Loucy (cell line): ENCODE measurements at regions not wholly inside any gene's neighbourhood (a gene's known extent, or its start where the extent isn't known, plus 50 kb on each side); places are given as distances from the start of the nearest gene placed in this dataset.

ENCODE experiments used
- H2AFZ ChIP-seq: fragments of 200-600 bp; sonication (generic); 2 replicates; pipeline ENCODE4 v1.6.0; 2016; ENCODE audit warnings: antibody characterized with exemption, mild to moderate bottlenecking, low read length, moderate library complexity
- H3F3A ChIP-seq: fragments of 200-600 bp; 2 replicates; pipeline ENCODE4 v1.6.0; 2016; ENCODE audit warnings: antibody characterized with exemption, low read depth, mild to moderate bottlenecking
- H3K27me3 ChIP-seq: fragments of 200-600 bp; sonication (generic); 2 replicates; pipeline ENCODE4 v1.6.1; 2014; ENCODE audit warnings: low read length, mild to moderate bottlenecking; ENCODE audit not compliant: insufficient read depth, poor library complexity, severe bottlenecking
- H3K36me3 ChIP-seq: fragments of 200-600 bp; sonication (generic); 2 replicates; pipeline ENCODE4 v1.6.1; 2016; ENCODE audit warnings: low read length; ENCODE audit not compliant: insufficient read depth
- H3K4me1 ChIP-seq: fragments of 200-600 bp; sonication (generic); 2 replicates; pipeline ENCODE4 v1.5.1; 2014; ENCODE audit warnings: low read length, mild to moderate bottlenecking; ENCODE audit not compliant: insufficient read depth, poor library complexity, severe bottlenecking
- H3K4me2 ChIP-seq: fragments of 200-600 bp; sonication (generic); 2 replicates; pipeline ENCODE4 v1.6.0; 2014; ENCODE audit warnings: antibody characterized with exemption, low read length, low read depth, mild to moderate bottlenecking; ENCODE audit not compliant: poor library complexity, severe bottlenecking
- H3K4me3 ChIP-seq: fragments of 200-600 bp; sonication (generic); 2 replicates; pipeline ENCODE4 v1.5.1; 2014; ENCODE audit warnings: low read length, mild to moderate bottlenecking, mixed read lengths; ENCODE audit not compliant: poor library complexity, severe bottlenecking
- H3K79me2 ChIP-seq: fragments of 200-600 bp; sonication (generic); 2 replicates; pipeline ENCODE4 v1.6.1; 2014; ENCODE audit warnings: low read length; ENCODE audit not compliant: insufficient read depth
- H3K9ac ChIP-seq: fragments of 200-600 bp; sonication (generic); 2 replicates; pipeline ENCODE4 v1.6.0; 2014; ENCODE audit warnings: mild to moderate bottlenecking, low read depth, low read length, moderate library complexity; ENCODE audit not compliant: poor library complexity, severe bottlenecking
- H3K9me2 ChIP-seq: fragments of 200-600 bp; sonication (generic); replicated peaks from 2 replicates; pipeline ENCODE4 v1.6.1; 2016; ENCODE audit warnings: low read depth, low read length, mixed read lengths
- H3K9me3 ChIP-seq: fragments of 200-600 bp; sonication (generic); 2 replicates; pipeline ENCODE4 v1.6.1; 2014; ENCODE audit warnings: mild to moderate bottlenecking, antibody characterized with exemption, low read length, low read depth; ENCODE audit not compliant: insufficient read depth
- H4K20me1 ChIP-seq: fragments of 200-600 bp; sonication (generic); 2 replicates; pipeline ENCODE4 v1.6.0; 2014; ENCODE audit warnings: antibody characterized with exemption, low read length, mild to moderate bottlenecking; ENCODE audit not compliant: insufficient read depth, poor library complexity, severe bottlenecking
- CTCF ChIP-seq: fragments of 200-600 bp; sonication (generic); conservative IDR thresholded peaks from 2 replicates; pipeline ENCODE4 v1.5.1; 2014; ENCODE audit warnings: mild to moderate bottlenecking, antibody characterized with exemption, low read length
- EZH2phosphoT487 ChIP-seq: fragments of 200-600 bp; IDR thresholded peaks from 2 replicates; pipeline ENCODE4 v1.6.1; 2018; ENCODE audit warnings: antibody characterized with exemption, mild to moderate bottlenecking, moderate library complexity, borderline replicate concordance

GRCh38 chr4:27128443-27128842 lies 267.8 kb downstream of the STIM2 start:
- H3K4me3 ChIP-seq: no peak overlapping the region
- H3F3A ChIP-seq: no peaks in the 10 kb centered on the region
- no peaks in the 10 kb centered on the region for H3K9me2 ChIP-seq
- H3K9me3 ChIP-seq: peaks cover 7% of the 10 kb centered on the region; the same call in 1 of the 2 replicates
- no peak overlapping the region for H2AFZ ChIP-seq
- no peaks in the 10 kb centered on the region for H3K36me3 ChIP-seq
- no peak overlapping the region for H3K4me2 ChIP-seq
- H4K20me1 ChIP-seq: no peaks in the 10 kb centered on the region
- H3K4me1 ChIP-seq: no peaks in the 10 kb centered on the region
- TF ChIP-seq EZH2phosphoT487 (no peak), CTCF (no peak)
- H3K9ac ChIP-seq: no peak overlapping the region
- no peaks in the 10 kb centered on the region for H3K27me3 ChIP-seq
- no peaks in the 10 kb centered on the region for H3K79me2 ChIP-seq

- Histone ChIP-seq H3K9ac (no peak overlapping the region), H3K9me2 (no peaks in the 10 kb centered on the region), H3K4me1 (no peaks in the 10 kb centered on the region), H3K27me3 (no peaks in the 10 kb centered on the region), H3K4me3 (no peak overlapping the region), H3K36me3 (no peaks in the 10 kb centered on the region), H3K4me2 (no peak overlapping the region), H3F3A (no peaks in the 10 kb centered on the region), H2AFZ (no peak overlapping the region), H4K20me1 (no peaks in the 10 kb centered on the region), H3K9me3 (peaks cover 7% of the 10 kb centered on the region; the same call in 1 of the 2 replicates), H3K79me2 (no peaks in the 10 kb centered on the region)
- TF ChIP-seq EZH2phosphoT487: no peak
- no peak for TF ChIP-seq CTCF
Measured at GRCh38 chr4:27129871-27130366, 269.3 kb downstream of the STIM2 start.

- Histone ChIP-seq H3K4me2 (no peak overlapping the region), H3K79me2 (no peaks in the 10 kb centered on the region), H2AFZ (no peak overlapping the region), H3K9me3 (0 out of 2 replicates have a peak, but pooled peaks cover 7% of the 10 kb centered on the region), H3K27me3 (no peaks in the 10 kb centered on the region), H3F3A (no peaks in the 10 kb centered on the region), H4K20me1 (no peaks in the 10 kb centered on the region), H3K9me2 (no peaks in the 10 kb centered on the region), H3K4me3 (no peak overlapping the region), H3K36me3 (no peaks in the 10 kb centered on the region), H3K9ac (no peak overlapping the region), H3K4me1 (no peaks in the 10 kb centered on the region)
- TF ChIP-seq CTCF (no peak), EZH2phosphoT487 (no peak)
Measured at GRCh38 chr4:27132497-27132896, 271.9 kb downstream of the STIM2 start.
